Neural cell (in vitro differentiated cells): ENCODE measurements at regions not wholly inside any gene's neighbourhood (a gene's known extent, or its start where the extent isn't known, plus 50 kb on each side); places are given as distances from the start of the nearest gene placed in this dataset.

ENCODE experiments used
- H2AFZ ChIP-seq: fragments of 200-600, 300-800 bp; sonication (generic), shearing (Covaris generic); 2 replicates; pipeline ENCODE4 v1.6.0; 2014; ENCODE audit warnings: low read depth, mild to moderate bottlenecking, antibody characterized with exemption, low read length, moderate library complexity
- H3F3A ChIP-seq: fragments of 200-600 bp; shearing (Covaris generic); 2 replicates; pipeline ENCODE4 v1.6.1; 2016; ENCODE audit warnings: mild to moderate bottlenecking, moderate library complexity, mixed read lengths, antibody characterized with exemption, low read length; ENCODE audit not compliant: insufficient read depth, poor library complexity, severe bottlenecking
- H3K27ac ChIP-seq: fragments of 200-600, 300-800 bp; sonication (generic), shearing (Covaris generic); 2 replicates; pipeline ENCODE4 v1.5.1; 2014; ENCODE audit warnings: mild to moderate bottlenecking, low read length, moderate library complexity
- H3K27me3 ChIP-seq: fragments of 300-800, 200-600 bp; sonication (generic), shearing (Covaris generic); 2 replicates; pipeline ENCODE4 v1.6.0; 2014; ENCODE audit warnings: mild to moderate bottlenecking, low read depth, low read length, moderate library complexity; ENCODE audit not compliant: insufficient read depth
- H3K36me3 ChIP-seq: fragments of 300-800, 200-600 bp; sonication (generic), shearing (Covaris generic); 2 replicates; pipeline ENCODE4 v1.5.1; 2014; ENCODE audit warnings: mild to moderate bottlenecking, antibody characterized with exemption, low read length, moderate library complexity; ENCODE audit not compliant: insufficient read depth
- H3K4me2 ChIP-seq: fragments of 300-800, 200-600 bp; sonication (generic), shearing (Covaris generic); 2 replicates; pipeline ENCODE4 v1.6.0; 2014; ENCODE audit warnings: mild to moderate bottlenecking, low read length
- H3K4me3 ChIP-seq: fragments of 300-800, 200-600 bp; sonication (generic), shearing (Covaris generic); 2 replicates; pipeline ENCODE4 v1.5.1; 2014; ENCODE audit warnings: mild to moderate bottlenecking, low read length, moderate library complexity
- H3K79me2 ChIP-seq: fragments of 200-600 bp; shearing (Covaris generic); replicated peaks from 2 replicates; pipeline ENCODE4 v1.6.0; 2014; ENCODE audit warnings: mild to moderate bottlenecking, low read length, moderate library complexity; ENCODE audit not compliant: insufficient read depth
- H3K9ac ChIP-seq: fragments of 300-800, 200-600 bp; sonication (generic), shearing (Covaris generic); 2 replicates; pipeline ENCODE4 v1.6.1; 2016; ENCODE audit warnings: mild to moderate bottlenecking, low read length, mixed read lengths
- H3K9me2 ChIP-seq: fragments of 200-600 bp; shearing (Covaris generic); 2 replicates; pipeline ENCODE4 v1.6.1; 2016; ENCODE audit warnings: mild to moderate bottlenecking, low read length, mixed read lengths; ENCODE audit not compliant: insufficient read depth
- H3K9me3 ChIP-seq: fragments of 200-600, 300-800 bp; sonication (generic), shearing (Covaris generic); 2 replicates; pipeline ENCODE4 v1.6.1; 2016; ENCODE audit warnings: mild to moderate bottlenecking, mixed run types, low read length, moderate library complexity, mixed read lengths
- H4K20me1 ChIP-seq: fragments of 200-600 bp; shearing (Covaris generic); 2 replicates; pipeline ENCODE4 v1.6.1; 2016; ENCODE audit warnings: mild to moderate bottlenecking, mixed run types; ENCODE audit not compliant: insufficient read depth
- CTCF ChIP-seq: fragments of 450-650 bp; IDR thresholded peaks from 2 replicates; pipeline ENCODE4 v1.5.1; 2014; ENCODE audit warnings: antibody characterized with exemption, mild to moderate bottlenecking, moderate library complexity; ENCODE audit not compliant: poor library complexity, severe bottlenecking
- EP300 ChIP-seq: fragments of 450-650 bp; conservative IDR thresholded peaks from 2 replicates; pipeline ENCODE4 v1.6.1; 2014; ENCODE audit warnings: antibody characterized with exemption, mild to moderate bottlenecking, moderate library complexity; ENCODE audit not compliant: poor library complexity, severe bottlenecking
- EZH2 ChIP-seq: fragments of 200-600, 300-800 bp; shearing (Covaris generic), sonication (generic); IDR thresholded peaks from 2 replicates; pipeline ENCODE4 v1.6.1; 2014; ENCODE audit warnings: antibody characterized with exemption, low read length, borderline replicate concordance, mild to moderate bottlenecking; ENCODE audit not compliant: insufficient read depth, poor library complexity, severe bottlenecking
- MXI1 ChIP-seq: fragments of 450-650 bp; conservative IDR thresholded peaks from 2 replicates; pipeline ENCODE4 v1.6.1; 2014; ENCODE audit warnings: antibody characterized with exemption, mild to moderate bottlenecking; ENCODE audit not compliant: poor library complexity, severe bottlenecking
- POLR2AphosphoS5 ChIP-seq: IDR thresholded peaks from 2 replicates; pipeline ENCODE4 v1.6.1; 2012
- RAD21 ChIP-seq: fragments of 450-650 bp; conservative IDR thresholded peaks from 2 replicates; pipeline ENCODE4 v1.6.1; 2014; ENCODE audit warnings: antibody characterized with exemption, mild to moderate bottlenecking, moderate library complexity
- REST ChIP-seq: IDR thresholded peaks from 2 replicates; pipeline ENCODE4 v1.6.1; 2012; ENCODE audit warnings: borderline replicate concordance
- SMC3 ChIP-seq: fragments of 450-650 bp; conservative IDR thresholded peaks from 2 replicates; pipeline ENCODE4 v1.6.1; 2014; ENCODE audit warnings: antibody characterized with exemption, mild to moderate bottlenecking, moderate library complexity; ENCODE audit not compliant: poor library complexity
- TAF1 ChIP-seq: IDR thresholded peaks from 2 replicates; pipeline ENCODE4 v1.6.1; 2012; ENCODE audit warnings: low read depth

- H3K79me2 ChIP-seq = no peaks in the 10 kb centered on the region
- no peak overlapping the region for H3K4me2 ChIP-seq
- no peaks in the 10 kb centered on the region for H3F3A ChIP-seq
- H3K36me3 ChIP-seq = no peaks in the 10 kb centered on the region
- TF ChIP-seq POLR2AphosphoS5 (no peak), MXI1 (no peak), SMC3 (no peak), TAF1 (no peak), CTCF (no peak), EP300 (no peak), EZH2 (no peak), RAD21 (no peak), REST (no peak)
- no peak overlapping the region for H2AFZ ChIP-seq
- no peak overlapping the region for H3K9ac ChIP-seq
- H3K9me2 ChIP-seq = no peaks in the 10 kb centered on the region
- H3K27me3 ChIP-seq = no peaks in the 10 kb centered on the region
- H4K20me1 ChIP-seq = no peaks in the 10 kb centered on the region
- H3K9me3 ChIP-seq = no peaks in the 10 kb centered on the region
- H3K27ac ChIP-seq = no peak overlapping the region
- no peak overlapping the region for H3K4me3 ChIP-seq
These were observed 70.6 kb upstream of the ARHGAP5 start for GRCh38 chr14:32006263-32007110.

GRCh38 chr14:32007755-32008362, 69.2 kb upstream of the ARHGAP5 start:
- Histone ChIP-seq H3F3A (no peaks in the 10 kb centered on the region), H4K20me1 (no peaks in the 10 kb centered on the region), H3K4me2 (no peak overlapping the region), H3K9ac (no peak overlapping the region), H3K4me3 (no peak overlapping the region), H3K9me2 (no peaks in the 10 kb centered on the region), H3K27ac (no peak overlapping the region), H3K27me3 (no peaks in the 10 kb centered on the region), H2AFZ (no peak overlapping the region), H3K79me2 (no peaks in the 10 kb centered on the region), H3K9me3 (no peaks in the 10 kb centered on the region), H3K36me3 (no peaks in the 10 kb centered on the region)
- no peak for TF ChIP-seq SMC3
- no peak for TF ChIP-seq EZH2
- no peak for TF ChIP-seq EP300
